GM19455 (cell line): ENCODE measurements at regions not wholly inside any gene's neighbourhood (a gene's known extent, or its start where the extent isn't known, plus 50 kb on each side); places are given as distances from the start of the nearest gene placed in this dataset.

Experiments
- ATAC-seq: cut with Tn5 transposase; IDR thresholded peaks from one replicate; pipeline ENCODE4 v1.9.1; 2021; ENCODE audit not compliant: unreplicated experiment

DNA sequence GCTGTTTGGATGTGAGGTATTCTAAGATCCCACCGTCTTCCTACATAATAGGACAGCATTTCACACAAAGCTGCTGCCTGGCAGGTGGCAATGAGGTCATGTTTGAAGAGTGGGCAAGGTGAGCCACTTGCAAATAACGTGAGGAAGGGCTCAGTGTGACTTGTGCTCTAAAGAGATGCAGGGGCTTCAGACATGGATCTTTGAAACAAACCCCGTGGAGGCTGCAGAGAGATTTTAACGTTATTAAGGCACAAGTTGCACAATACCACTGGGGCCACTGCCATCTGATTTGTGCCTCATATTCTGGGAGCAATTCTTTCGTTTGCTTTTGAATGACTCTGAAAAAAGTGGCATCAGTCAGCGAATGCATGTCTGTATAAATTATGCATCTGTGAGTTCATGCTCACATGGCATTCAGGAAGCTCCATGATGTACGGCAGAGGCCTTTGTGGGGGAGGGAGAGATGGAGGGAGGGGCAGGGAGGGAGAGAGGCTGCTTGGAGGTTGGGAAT lies 362.0 kb downstream of the SOX11 start:
- ATAC-seq, result no peak

DNA sequence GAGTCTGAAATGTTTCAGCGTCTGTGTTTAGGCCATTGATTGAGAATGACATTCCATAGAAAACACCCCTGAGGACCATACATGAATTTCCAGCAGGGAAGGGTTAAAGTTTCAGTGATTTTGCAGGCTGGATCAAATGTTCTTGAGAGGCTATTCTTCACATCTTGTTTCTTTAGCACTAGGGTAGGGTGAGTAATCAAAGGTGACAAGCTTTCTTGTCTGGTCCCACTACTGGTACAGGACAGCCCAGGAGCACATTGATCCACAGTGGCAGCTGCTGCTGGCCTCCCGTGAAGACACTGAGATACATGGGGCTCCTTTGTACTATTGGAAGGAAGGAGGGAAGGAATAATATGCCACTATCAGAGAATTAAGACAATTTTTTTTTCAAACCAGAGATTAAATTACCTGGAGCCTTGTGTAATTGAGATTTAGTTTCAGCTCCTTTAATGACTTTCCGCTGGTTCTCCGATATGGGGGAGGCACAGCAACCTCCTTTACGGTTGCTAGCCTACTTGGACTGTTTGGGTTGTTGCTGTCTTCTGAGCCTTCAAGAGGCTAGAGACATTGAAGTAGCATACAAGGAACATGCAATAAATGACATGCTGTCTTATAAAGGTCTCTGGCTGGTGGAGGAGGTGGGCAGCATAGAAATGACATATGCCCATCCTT lies 368.9 kb downstream of the SOX11 start:
- ATAC-seq, result no peak

DNA sequence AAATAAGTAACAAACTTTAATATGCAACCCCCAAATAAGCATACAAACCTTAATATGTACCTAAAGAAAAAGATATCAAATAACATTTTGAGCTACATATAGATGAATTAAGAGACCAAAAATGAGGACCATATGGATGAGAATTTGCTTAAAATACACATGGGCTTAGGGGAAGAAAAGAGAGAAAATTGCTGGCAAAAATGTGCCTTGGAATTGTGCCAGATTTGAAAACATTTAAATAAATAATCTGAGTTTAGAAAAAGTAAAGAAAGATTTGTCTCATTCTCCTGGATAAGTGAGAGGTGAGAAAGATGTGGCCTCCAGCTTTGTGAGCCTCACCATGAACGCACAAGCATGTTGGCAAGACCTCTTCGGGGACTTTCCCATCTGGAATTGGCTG lies 372.6 kb downstream of the SOX11 start:
- no peak for ATAC-seq

GRCh38 chr2:6065703-6066102 lies 373.5 kb downstream of the SOX11 start:
- no peak for ATAC-seq

DNA sequence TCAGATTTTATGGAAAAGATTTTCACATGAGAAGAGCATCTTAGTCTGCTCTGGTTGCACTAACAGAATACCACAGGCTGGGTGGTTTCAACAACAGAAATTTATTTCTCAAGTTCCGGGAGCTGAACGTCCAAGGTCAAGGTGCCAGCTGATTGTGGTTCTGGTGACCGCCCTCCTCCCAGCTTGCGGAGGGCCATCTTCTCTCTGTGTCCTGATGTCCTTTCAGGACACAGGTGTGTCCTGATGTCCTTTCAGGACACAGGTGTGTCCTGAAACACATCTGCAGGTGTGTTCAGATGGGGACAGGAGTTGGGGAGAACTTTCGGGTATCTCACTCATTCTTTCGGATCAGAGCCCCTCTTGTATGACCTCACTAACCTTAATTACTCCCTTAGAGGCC lies 374.9 kb downstream of the SOX11 start:
- no peak for ATAC-seq

DNA sequence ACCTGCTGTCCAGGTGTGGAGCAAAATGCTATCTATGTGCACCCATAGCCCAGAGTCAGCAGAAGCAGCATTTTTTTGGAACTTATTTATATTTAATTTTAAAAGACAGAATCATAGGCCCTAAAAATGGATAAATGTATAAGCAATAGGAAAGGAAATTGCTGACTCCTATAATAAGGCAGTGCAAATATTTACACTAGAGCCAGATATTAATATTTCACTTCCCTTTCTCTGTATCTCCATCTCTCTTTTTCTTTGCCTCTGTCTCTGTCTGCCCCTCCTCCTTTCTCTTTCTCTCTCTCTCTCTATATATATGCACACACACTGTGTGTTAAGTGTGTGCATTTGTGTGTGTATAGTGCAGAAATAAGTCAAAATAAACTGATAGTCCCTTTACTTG lies 375.6 kb downstream of the SOX11 start:
- ATAC-seq, result no peak

GRCh38 chr2:6068429-6068828 lies 376.2 kb downstream of the SOX11 start:
- no peak for ATAC-seq

DNA sequence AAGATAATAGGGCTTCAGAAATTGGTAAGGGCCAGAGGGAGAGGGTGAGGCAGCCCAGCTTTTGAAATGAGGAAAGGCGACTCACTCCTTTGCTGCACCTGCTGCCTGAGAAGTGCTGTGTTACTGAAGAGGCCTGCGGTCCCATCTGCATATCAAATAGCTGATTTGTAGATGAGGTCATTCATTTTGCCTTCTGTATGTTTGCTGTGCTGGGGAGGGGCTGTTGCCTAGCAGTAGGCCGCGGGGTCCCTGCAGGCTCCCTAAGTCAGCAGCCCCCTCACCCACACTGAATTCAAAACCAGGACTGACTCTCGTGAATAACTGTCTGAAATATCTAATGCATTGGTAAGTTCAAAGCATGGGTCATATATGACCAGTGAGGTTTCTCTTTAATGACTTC lies 377.2 kb downstream of the SOX11 start:
- ATAC-seq, result no peak

GRCh38 chr2:6071519-6071918 lies 379.3 kb downstream of the SOX11 start:
- ATAC-seq, result no peak

- no peak for ATAC-seq
Observed at GRCh38 chr2:6072276-6072675, 380.1 kb downstream of the SOX11 start.

GRCh38 chr2:6072768-6073167 lies 380.6 kb downstream of the SOX11 start:
- ATAC-seq, result no peak

GRCh38 chr2:6073191-6074088 lies 381.3 kb downstream of the SOX11 start:
- ATAC-seq, result no peak

DNA sequence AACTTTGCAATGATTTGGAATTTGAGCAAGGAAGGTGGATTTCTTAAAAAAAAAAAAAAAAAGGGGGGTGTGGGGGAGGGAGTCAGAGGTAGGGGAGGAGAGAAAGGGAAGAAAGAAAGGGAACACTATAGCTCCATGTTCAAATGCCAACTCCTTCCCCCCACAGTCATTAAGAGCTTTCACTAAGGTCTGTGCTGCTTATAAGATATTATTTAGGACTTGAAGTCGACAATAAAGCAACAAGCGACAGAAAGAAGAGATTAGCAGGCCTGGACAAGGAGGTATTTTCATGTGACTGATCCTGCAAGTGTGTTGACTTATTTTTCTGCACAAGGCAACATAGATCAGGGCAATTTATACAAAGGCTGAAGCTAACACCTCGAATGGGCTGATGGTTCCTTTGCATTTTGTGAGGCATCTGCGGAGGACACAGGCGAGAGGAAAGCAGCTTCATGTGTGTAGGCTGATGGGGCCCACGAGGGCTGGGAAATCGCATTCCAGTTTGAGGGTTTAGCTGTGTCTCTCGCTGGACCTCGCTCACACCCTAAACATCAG lies 382.0 kb downstream of the SOX11 start:
- ATAC-seq, result no peak

DNA sequence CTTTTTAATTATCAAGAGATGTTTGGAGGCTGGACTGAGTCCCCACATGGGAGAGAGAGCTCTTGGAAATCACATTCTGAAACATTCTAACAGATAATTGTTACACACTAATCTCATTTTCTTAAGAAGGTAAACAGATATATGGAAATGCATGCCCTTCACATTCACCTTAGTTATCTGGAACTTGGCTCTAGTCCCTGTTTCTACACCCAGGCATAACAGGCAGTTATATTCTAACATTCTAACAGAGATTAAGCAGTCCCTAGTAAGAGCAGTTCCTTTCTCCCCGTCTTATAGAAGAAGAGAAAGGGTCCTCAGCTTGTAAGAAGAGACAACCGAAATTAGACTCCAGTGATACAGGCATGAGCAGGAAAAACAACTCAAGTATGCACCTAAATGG lies 385.4 kb downstream of the SOX11 start:
- no peak for ATAC-seq

DNA sequence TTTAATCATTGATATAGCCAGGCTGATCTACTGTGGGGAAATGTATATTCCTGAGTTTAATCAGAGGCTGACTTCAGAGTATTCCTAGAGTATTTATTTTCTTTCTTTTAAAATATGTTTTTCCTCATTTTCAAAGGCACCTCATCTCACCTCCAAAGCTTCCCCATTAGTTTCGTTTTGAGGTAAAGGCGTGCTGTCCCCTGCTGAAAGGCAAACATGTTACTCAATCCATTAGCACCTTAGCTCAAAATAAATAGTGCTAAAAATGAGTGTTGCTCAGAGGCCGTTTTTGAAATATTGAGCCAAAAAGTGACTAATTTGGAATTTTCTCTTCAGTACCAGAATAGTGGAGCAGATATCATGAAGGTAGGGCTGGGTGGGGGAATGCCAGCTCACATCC lies 386.2 kb downstream of the SOX11 start:
- ATAC-seq, result no peak

- ATAC-seq, result no peak
Observed at GRCh38 chr2:6079405-6079804, 387.2 kb downstream of the SOX11 start.

GRCh38 chr2:6080932-6081753 lies 389.0 kb downstream of the SOX11 start:
- no peak for ATAC-seq

DNA sequence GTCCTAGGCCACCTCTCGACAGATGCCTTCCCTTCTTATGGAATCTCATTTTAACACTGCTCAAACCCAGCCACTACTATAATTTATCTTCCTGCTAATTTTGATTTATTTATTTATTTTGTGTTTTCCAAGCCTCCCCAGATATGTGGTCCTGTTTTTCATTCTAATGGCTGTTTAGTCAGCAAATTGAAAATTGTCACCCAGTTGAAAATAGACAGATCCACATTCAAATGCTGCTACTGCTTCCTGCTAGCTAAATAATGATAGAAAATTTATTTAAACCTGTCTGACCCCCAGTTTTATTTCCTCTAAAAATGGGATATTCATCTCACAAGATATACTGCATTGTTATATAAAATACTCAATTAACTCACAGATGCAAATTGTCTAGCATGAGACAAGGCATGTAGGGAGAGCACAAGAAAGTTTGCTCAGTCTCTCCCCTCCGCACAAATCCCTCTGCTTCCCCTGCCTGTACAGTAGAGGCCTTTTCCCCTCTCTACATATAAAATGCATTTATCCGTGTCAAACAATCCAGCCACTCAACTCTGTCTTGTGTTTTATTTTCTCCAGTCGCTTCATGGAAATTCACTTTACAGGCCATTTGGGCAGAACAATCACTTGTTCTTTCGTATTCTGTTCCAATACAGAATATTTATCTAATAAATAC lies 389.9 kb downstream of the SOX11 start:
- no peak for ATAC-seq

- ATAC-seq, result no peak
Observed at GRCh38 chr2:6082625-6083018, 390.4 kb downstream of the SOX11 start.

DNA sequence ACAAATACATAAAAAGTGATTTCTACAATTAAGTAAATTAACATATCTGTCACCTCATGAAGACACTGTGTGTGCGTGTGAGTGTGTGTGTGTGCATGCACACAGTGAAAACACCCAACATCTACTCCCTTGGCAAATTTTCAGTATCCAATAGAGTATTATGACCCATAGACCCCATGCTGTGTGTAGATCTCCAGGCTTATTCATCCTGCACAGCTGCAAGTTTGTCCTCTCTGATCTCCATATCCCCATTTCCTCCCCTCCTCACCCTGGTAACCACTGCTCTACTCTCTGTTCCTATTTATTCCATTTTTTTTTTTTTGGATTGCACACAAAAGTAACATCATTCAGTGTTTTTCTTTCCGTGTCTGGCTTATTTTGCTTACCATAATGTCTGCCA lies 391.0 kb downstream of the SOX11 start:
- ATAC-seq, result no peak

- ATAC-seq, result no peak
Observed at GRCh38 chr2:6089474-6089873, 397.3 kb downstream of the SOX11 start.
